A673 (cell line): ENCODE measurements at regions not wholly inside any gene's neighbourhood (a gene's known extent, or its start where the extent isn't known, plus 50 kb on each side); places are given as distances from the start of the nearest gene placed in this dataset.

Source experiments
- EZH2 ChIP-seq: fragments of 200-600 bp; sonication (generic); IDR thresholded peaks from 2 replicates; pipeline ENCODE4 v1.6.1; 2017; ENCODE audit warnings: borderline replicate concordance, low read depth, mild to moderate bottlenecking, mixed read lengths, antibody characterized with exemption, low read length; ENCODE audit not compliant: poor library complexity, severe bottlenecking
- TF ChIP-seq, protein P1 (sequence below): fragments of 300-800, 200-600 bp; sonication (generic); conservative IDR thresholded peaks from 2 replicates; pipeline ENCODE4 v1.5.1; 2017; ENCODE audit warnings: low read depth, mild to moderate bottlenecking, antibody characterized with exemption, low read length, moderate library complexity, mixed read lengths

DNA sequence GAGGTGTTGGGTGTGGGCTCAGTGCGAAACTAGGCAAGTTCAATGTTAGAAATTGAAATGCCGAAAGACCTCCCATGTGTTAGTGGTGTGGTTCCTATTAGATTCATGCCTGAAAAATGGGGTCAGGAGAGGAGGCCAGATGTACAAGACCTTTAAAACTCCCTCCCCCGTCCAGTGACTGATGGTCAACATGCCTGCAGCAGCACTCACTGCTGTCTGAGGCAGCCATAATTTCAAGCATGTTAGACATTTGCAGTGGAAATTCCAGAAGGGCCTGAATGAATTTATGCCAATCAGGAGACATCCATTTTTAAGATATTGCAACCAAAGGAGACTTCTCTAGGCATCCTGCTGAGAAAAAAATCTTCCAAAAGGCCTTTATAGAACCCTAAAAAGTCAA, 426.9 kb upstream of the NBEA start:
- TF ChIP-seq, protein P1, sequence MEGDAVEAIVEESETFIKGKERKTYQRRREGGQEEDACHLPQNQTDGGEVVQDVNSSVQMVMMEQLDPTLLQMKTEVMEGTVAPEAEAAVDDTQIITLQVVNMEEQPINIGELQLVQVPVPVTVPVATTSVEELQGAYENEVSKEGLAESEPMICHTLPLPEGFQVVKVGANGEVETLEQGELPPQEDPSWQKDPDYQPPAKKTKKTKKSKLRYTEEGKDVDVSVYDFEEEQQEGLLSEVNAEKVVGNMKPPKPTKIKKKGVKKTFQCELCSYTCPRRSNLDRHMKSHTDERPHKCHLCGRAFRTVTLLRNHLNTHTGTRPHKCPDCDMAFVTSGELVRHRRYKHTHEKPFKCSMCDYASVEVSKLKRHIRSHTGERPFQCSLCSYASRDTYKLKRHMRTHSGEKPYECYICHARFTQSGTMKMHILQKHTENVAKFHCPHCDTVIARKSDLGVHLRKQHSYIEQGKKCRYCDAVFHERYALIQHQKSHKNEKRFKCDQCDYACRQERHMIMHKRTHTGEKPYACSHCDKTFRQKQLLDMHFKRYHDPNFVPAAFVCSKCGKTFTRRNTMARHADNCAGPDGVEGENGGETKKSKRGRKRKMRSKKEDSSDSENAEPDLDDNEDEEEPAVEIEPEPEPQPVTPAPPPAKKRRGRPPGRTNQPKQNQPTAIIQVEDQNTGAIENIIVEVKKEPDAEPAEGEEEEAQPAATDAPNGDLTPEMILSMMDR = no peak
- no peak for TF ChIP-seq EZH2
